ENCODE measurements at regions not wholly inside any gene's neighbourhood (a gene's known extent, or its start where the extent isn't known, plus 50 kb on each side); places are given as distances from the start of the nearest gene placed in this dataset.

DNA sequence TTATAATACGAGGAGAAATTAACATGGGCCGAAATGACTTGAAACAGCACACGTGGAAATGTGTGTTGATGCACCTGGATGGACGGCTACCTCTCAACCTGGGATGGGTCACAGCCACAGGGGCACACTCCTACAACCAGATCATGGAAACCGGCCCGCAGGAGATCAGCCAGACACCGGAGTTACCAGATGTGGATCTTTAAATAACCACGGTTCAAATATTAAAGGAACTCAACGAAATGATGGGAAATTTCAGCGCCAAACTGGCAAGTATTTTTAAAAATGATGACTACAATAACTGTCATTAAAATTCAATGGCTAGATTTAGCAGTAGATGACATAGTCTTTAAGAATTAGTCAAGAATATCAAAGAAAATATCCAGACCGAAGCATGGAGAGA lies 166.9 kb upstream of the GPR12 start:
- ChIA-PET POLR2A (interaction anchor here (0.7 kb wide), 1 partner anchor 12 kb away, joined by 4 read pairs; no protein-coding TSS in a partner anchor), CTCF (interaction anchor here (0.6 to 5.0 kb wide), 3 partner anchors 13 to 221 kb away, joined by 3 to 57 read pairs (median 3); no protein-coding TSS in a partner anchor)
- Mint-ChIP-seq H3K4me3 (ENCODE audit: unreplicated experiment) (no peak overlapping the region), H3K27ac (ENCODE audit: low read depth, unreplicated experiment) (no peak overlapping the region), H3K4me1 (ENCODE audit: insufficient read depth, unreplicated experiment) (peaks cover 8% of the 10 kb centered on the region), H3K36me3 (ENCODE audit: insufficient read depth, unreplicated experiment) (no peaks in the 10 kb centered on the region), H3K9me3 (ENCODE audit: unreplicated experiment) (no peaks in the 10 kb centered on the region), H3K27me3 (ENCODE audit: insufficient read depth, unreplicated experiment) (peaks cover 63% of the 10 kb centered on the region)
- intact Hi-C loops (cut with micrococcal nuclease): no loop called here
- BruUV-seq (replicated peaks): no TSS peak
- TF ChIP-seq, protein P1, sequence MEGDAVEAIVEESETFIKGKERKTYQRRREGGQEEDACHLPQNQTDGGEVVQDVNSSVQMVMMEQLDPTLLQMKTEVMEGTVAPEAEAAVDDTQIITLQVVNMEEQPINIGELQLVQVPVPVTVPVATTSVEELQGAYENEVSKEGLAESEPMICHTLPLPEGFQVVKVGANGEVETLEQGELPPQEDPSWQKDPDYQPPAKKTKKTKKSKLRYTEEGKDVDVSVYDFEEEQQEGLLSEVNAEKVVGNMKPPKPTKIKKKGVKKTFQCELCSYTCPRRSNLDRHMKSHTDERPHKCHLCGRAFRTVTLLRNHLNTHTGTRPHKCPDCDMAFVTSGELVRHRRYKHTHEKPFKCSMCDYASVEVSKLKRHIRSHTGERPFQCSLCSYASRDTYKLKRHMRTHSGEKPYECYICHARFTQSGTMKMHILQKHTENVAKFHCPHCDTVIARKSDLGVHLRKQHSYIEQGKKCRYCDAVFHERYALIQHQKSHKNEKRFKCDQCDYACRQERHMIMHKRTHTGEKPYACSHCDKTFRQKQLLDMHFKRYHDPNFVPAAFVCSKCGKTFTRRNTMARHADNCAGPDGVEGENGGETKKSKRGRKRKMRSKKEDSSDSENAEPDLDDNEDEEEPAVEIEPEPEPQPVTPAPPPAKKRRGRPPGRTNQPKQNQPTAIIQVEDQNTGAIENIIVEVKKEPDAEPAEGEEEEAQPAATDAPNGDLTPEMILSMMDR (IDR thresholded peaks at IDR 0.05; ENCODE audit: unreplicated experiment): no peak
- DNase-seq (ENCODE audit: unreplicated experiment): no peak

DNA sequence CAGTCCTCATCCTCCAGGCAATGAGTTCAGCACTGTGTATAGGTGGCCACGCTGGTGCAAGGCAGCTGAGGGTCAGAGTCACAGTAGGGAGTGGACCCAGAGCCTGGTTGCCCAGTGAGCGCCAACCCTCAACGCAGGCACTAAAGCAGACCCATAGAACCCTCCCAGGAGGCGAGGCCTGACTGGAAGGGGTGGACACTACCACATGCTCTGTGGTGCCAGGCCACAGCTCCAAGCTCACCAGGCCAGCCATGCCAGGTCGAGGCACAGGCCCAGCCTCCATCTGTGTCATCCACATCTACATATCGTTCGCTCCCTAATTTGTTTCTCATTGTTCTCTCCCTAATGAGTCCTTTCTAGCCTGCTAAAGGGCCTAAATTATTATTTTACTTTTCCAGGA lies 165.8 kb upstream of the GPR12 start:
- intact Hi-C loops (cut with micrococcal nuclease): no loop called here
- no peak overlapping the region for H3K27ac Mint-ChIP-seq (ENCODE audit: low read depth, unreplicated experiment)
- CTCF ChIA-PET: no interaction called here
- DNase-seq (ENCODE audit: unreplicated experiment): no peak
- no peak overlapping the region for H3K4me3 Mint-ChIP-seq (ENCODE audit: unreplicated experiment)
- no peaks in the 10 kb centered on the region for H3K36me3 Mint-ChIP-seq (ENCODE audit: insufficient read depth, unreplicated experiment)
- peaks cover 63% of the 10 kb centered on the region for H3K27me3 Mint-ChIP-seq (ENCODE audit: insufficient read depth, unreplicated experiment)
- H3K9me3 Mint-ChIP-seq (ENCODE audit: unreplicated experiment): no peaks in the 10 kb centered on the region
- TF ChIP-seq, protein P1 (IDR thresholded peaks at IDR 0.05; ENCODE audit: unreplicated experiment): no peak
- BruUV-seq (replicated peaks): no TSS peak
- POLR2A ChIA-PET: no interaction called here
- H3K4me1 Mint-ChIP-seq (ENCODE audit: insufficient read depth, unreplicated experiment): peaks cover 8% of the 10 kb centered on the region

DNA sequence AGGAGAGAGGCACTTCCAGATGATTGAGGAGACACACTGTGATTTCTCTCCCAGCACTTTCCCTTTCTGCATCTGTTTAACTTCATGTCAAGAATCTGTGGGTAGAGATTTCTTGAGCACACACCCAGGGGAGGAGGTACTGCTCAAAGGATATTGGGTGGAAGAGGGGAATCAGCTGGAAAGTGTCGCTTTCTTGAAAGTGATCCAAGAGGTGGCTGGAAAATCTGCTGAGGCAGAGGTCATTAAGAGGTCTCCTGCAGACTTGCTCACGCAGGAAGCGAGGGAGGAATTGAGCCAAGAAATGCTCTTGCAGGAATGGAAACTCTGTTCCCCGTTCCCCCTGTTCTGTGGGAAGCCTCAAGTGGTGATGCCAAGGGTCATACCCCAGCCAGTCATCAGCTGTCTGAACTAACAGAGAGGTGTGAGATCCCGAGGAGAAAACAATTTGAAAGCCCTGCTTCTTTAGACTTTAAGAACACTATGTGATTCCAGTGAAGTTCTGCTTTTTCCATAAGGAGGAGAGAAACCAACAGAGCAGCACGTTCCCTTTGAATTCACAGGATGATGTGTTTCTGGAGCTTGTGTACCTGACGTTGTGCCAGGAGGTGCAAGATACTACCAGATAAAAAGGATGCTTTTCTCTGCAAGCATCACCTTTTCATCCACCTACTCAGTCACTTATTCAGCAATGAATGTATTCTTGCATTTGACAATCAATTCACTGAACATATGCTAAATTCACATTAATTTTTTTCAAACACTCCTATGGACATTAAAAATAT lies 163.4 kb upstream of the GPR12 start:
- Mint-ChIP-seq H3K36me3 (ENCODE audit: insufficient read depth, unreplicated experiment) (no peaks in the 10 kb centered on the region), H3K27ac (ENCODE audit: low read depth, unreplicated experiment) (no peak overlapping the region), H3K4me1 (ENCODE audit: insufficient read depth, unreplicated experiment) (peaks cover 8% of the 10 kb centered on the region), H3K4me3 (ENCODE audit: unreplicated experiment) (no peak overlapping the region), H3K27me3 (ENCODE audit: insufficient read depth, unreplicated experiment) (peaks cover 60% of the 10 kb centered on the region), H3K9me3 (ENCODE audit: unreplicated experiment) (no peaks in the 10 kb centered on the region)
- ChIA-PET POLR2A (no interaction called here), CTCF (interaction anchor here (0.7 kb wide), 1 partner anchor 44 kb away, joined by 3 read pairs; no protein-coding TSS in a partner anchor)
- intact Hi-C loops (cut with micrococcal nuclease): no loop called here
- no TSS peak for BruUV-seq (replicated peaks)
- TF ChIP-seq, protein P1 (IDR thresholded peaks at IDR 0.05; ENCODE audit: unreplicated experiment): no peak
- DNase-seq (ENCODE audit: unreplicated experiment): peak; percentile 13

DNA sequence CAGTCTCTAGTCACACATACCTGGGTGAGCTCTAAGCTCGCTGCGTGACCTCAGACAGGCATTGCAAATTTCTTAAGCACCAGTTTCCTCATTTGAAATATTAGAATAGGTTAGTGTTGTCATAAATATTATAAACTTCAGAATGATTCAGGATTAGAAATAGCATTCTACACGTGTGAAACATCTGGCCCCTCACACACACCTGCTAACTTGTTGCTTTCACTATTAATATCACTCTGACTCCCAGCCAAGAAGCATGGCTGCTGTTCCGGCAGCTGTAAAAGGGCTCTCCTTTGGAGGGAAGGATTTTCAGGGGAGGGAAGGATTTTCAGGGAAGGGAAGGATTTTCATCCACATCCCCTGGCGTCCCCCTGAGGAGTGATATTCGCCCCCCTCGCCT lies 161.3 kb upstream of the GPR12 start:
- CTCF ChIA-PET: interaction anchor here (0.6 to 1.4 kb wide), 2 partner anchors 22 to 214 kb away, joined by 3 read pairs; no protein-coding TSS in a partner anchor
- Mint-ChIP-seq H3K27ac (ENCODE audit: low read depth, unreplicated experiment) (no peak overlapping the region), H3K9me3 (ENCODE audit: unreplicated experiment) (no peaks in the 10 kb centered on the region), H3K27me3 (ENCODE audit: insufficient read depth, unreplicated experiment) (peaks cover 39% of the 10 kb centered on the region), H3K4me3 (ENCODE audit: unreplicated experiment) (no peak overlapping the region), H3K4me1 (ENCODE audit: insufficient read depth, unreplicated experiment) (peaks cover 8% of the 10 kb centered on the region), H3K36me3 (ENCODE audit: insufficient read depth, unreplicated experiment) (no peaks in the 10 kb centered on the region)
- POLR2A ChIA-PET: no interaction called here
- no peak for DNase-seq (ENCODE audit: unreplicated experiment)
- BruUV-seq (replicated peaks): no TSS peak
- intact Hi-C loops (cut with micrococcal nuclease): no loop called here
- TF ChIP-seq, protein P1 (IDR thresholded peaks at IDR 0.05; ENCODE audit: unreplicated experiment): no peak

Measured in MCF 10A (cell line).